DMS 273 treated with DMSO at 0.1 percent for 48 hours (cell line): ENCODE measurements at regions not wholly inside any gene's neighbourhood (a gene's known extent, or its start where the extent isn't known, plus 50 kb on each side); places are given as distances from the start of the nearest gene placed in this dataset.

ENCODE experiments used
- DNase-seq: peaks from one replicate; lab custom pipeline; 2025; lab: John Stamatoyannopoulos, UW

GRCh38 chr2:128494307-128494639, 175.6 kb upstream of the HS6ST1 start:
- no peak for DNase-seq

- DNase-seq: no peak
These were observed 176.1 kb upstream of the HS6ST1 start for GRCh38 chr2:128494640-128495321.

- DNase-seq: no peak
These were observed 177.4 kb upstream of the HS6ST1 start for GRCh38 chr2:128495996-128496547.

- DNase-seq: no peak
These were observed 178.0 kb upstream of the HS6ST1 start for GRCh38 chr2:128496700-128497099.

- DNase-seq: no peak
These were observed 178.8 kb upstream of the HS6ST1 start for GRCh38 chr2:128497461-128497860.

GRCh38 chr2:128498086-128498485, 179.4 kb upstream of the HS6ST1 start:
- DNase-seq: no peak

- no peak for DNase-seq
These were observed 179.9 kb upstream of the HS6ST1 start for GRCh38 chr2:128498589-128498988.

- no peak for DNase-seq
These were observed 180.9 kb upstream of the HS6ST1 start for GRCh38 chr2:128499367-128500137.

- DNase-seq: no peak
These were observed 181.6 kb upstream of the HS6ST1 start for GRCh38 chr2:128500138-128500800.

GRCh38 chr2:128501006-128501690, 182.5 kb upstream of the HS6ST1 start:
- no peak for DNase-seq

GRCh38 chr2:128501700-128502099, 183.0 kb upstream of the HS6ST1 start:
- no peak for DNase-seq

GRCh38 chr2:128502200-128502599, 183.5 kb upstream of the HS6ST1 start:
- no peak for DNase-seq

GRCh38 chr2:128502638-128503246, 184.1 kb upstream of the HS6ST1 start:
- DNase-seq: no peak

GRCh38 chr2:128503399-128504245, 185.0 kb upstream of the HS6ST1 start:
- DNase-seq: no peak

- no peak for DNase-seq
These were observed 185.8 kb upstream of the HS6ST1 start for GRCh38 chr2:128504246-128505149.

GRCh38 chr2:128505150-128505490, 186.5 kb upstream of the HS6ST1 start:
- no peak for DNase-seq

- DNase-seq: no peak
These were observed 187.2 kb upstream of the HS6ST1 start for GRCh38 chr2:128505575-128506526.

GRCh38 chr2:128506534-128506933, 187.9 kb upstream of the HS6ST1 start:
- no peak for DNase-seq
